H1 (cell line): ENCODE measurements at regions not wholly inside any gene's neighbourhood (a gene's known extent, or its start where the extent isn't known, plus 50 kb on each side); places are given as distances from the start of the nearest gene placed in this dataset.

Experiments used
- CTCF ChIA-PET: fragments of 300-600 bp; sonication (Branson Sonifier 250); formaldehyde crosslinking; loops from one replicate; lab custom pipeline; 2021; ENCODE audit not compliant: partially characterized antibody; lab: Charles Lee
- POLR2A ChIA-PET: fragments of 300-600 bp; sonication (Branson Sonifier 250); formaldehyde crosslinking; loops from one replicate; lab custom pipeline; 2021; ENCODE audit warnings: inconsistent platforms; ENCODE audit not compliant: partially characterized antibody; lab: Charles Lee
- DNase-seq, 2 experiments: peaks; one replicate each; pipeline versions ENCODE4 v3.0.0 to v3.0.0-alpha.2; 2010 to 2022; ENCODE audit warnings: low spot score in 2 of 2, low read depth in 1 of 2, mixed read lengths in 1 of 2
- FAIRE-seq: peaks from 2 replicates; lab custom pipeline; 2011; peaks lifted over from hg19 to GRCh38; lab: Jason Lieb, UNC
- H2AFZ ChIP-seq: 2 replicates; pipeline ENCODE4 v1.8.1; 2012; ENCODE audit warnings: low read length, inconsistent platforms
- H2AK5ac ChIP-seq: 2 replicates; pipeline ENCODE4 v1.6.1; 2013; ENCODE audit warnings: low read depth, low read length
- H2BK120ac ChIP-seq: replicated peaks from 2 replicates; pipeline ENCODE3; 2013; ENCODE audit warnings: low read depth, low read length, inconsistent platforms
- H2BK12ac ChIP-seq: 2 replicates; pipeline ENCODE4 v1.6.1; 2013; ENCODE audit warnings: low read depth, low read length
- H2BK15ac ChIP-seq: 2 replicates; pipeline ENCODE4 v1.6.1; 2013; ENCODE audit warnings: low read length
- H2BK20ac ChIP-seq: 2 replicates; pipeline ENCODE4 v1.6.1; 2013; ENCODE audit warnings: low read length
- H2BK5ac ChIP-seq: 2 replicates; pipeline ENCODE4 v1.6.1; 2013; ENCODE audit warnings: low read depth, low read length
- H3K14ac ChIP-seq: 2 replicates; pipeline ENCODE4 v1.6.1; 2013; ENCODE audit warnings: inconsistent platforms; ENCODE audit not compliant: insufficient read length
- H3K18ac ChIP-seq: 2 replicates; pipeline ENCODE4 v1.6.1; 2013; ENCODE audit warnings: low read length; ENCODE audit errors: extremely low read depth
- H3K23ac ChIP-seq: 2 replicates; pipeline ENCODE4 v1.6.1; 2013; ENCODE audit warnings: inconsistent platforms; ENCODE audit not compliant: insufficient read length
- H3K23me2 ChIP-seq: 2 replicates; pipeline ENCODE4 v1.6.1; 2013; ENCODE audit warnings: low read depth, low read length
- H3K27ac ChIP-seq: 2 replicates; pipeline ENCODE4 v1.6.1; 2011; ENCODE audit warnings: low read depth, low read length, inconsistent platforms
- H3K27me3 ChIP-seq, 4 experiments: replicated peaks in 1 of 4; 1 replicate in 1 of 4; 2 replicates in 3 of 4; pipeline versions ENCODE4 v1.6.1 to v1.8.1; 2011 to 2013; ENCODE audit warnings: low read length in 3 of 4, mild to moderate bottlenecking in 3 of 4, inconsistent platforms in 2 of 4, mixed read lengths in 2 of 4, moderate library complexity in 1 of 4; ENCODE audit not compliant: control insufficient read depth in 3 of 4, insufficient read depth in 3 of 4; ENCODE audit errors: extremely low read depth in 1 of 4
- H3K36me3 ChIP-seq, 4 experiments: 2 replicates each; pipeline versions ENCODE4 v1.6.1 to v1.8.1; 2011 to 2013; ENCODE audit warnings: mild to moderate bottlenecking in 4 of 4, low read length in 3 of 4, moderate library complexity in 2 of 4, control low read depth in 1 of 4, inconsistent platforms in 1 of 4; ENCODE audit not compliant: insufficient read depth in 4 of 4, control insufficient read depth in 2 of 4
- H3K4ac ChIP-seq: replicated peaks from 2 replicates; pipeline ENCODE3; 2013; ENCODE audit warnings: low read length, low read depth, mixed read lengths, inconsistent platforms; ENCODE audit not compliant: insufficient read length
- H3K4me1 ChIP-seq, 4 experiments: replicated peaks in 1 of 4; 1 replicate in 1 of 4; 2 replicates in 3 of 4; pipeline versions ENCODE4 v1.6.1 to v1.8.1; 2011 to 2013; ENCODE audit warnings: low read length in 3 of 4, inconsistent platforms in 2 of 4, mixed read lengths in 1 of 4; ENCODE audit not compliant: insufficient read depth in 4 of 4, control insufficient read depth in 3 of 4
- H3K4me2 ChIP-seq, 2 experiments: 2 replicates each; pipeline versions ENCODE4 v1.6.1 to v1.8.1; 2011 to 2013; ENCODE audit warnings: low read depth in 2 of 2, low read length in 2 of 2, control low read depth in 1 of 2, inconsistent platforms in 1 of 2, mild to moderate bottlenecking in 1 of 2; ENCODE audit not compliant: insufficient read depth in 1 of 2
- H3K4me3 ChIP-seq, 4 experiments: fragments of 200-600, 300-600 bp in 1 of 4; sonication (generic), shearing (Covaris generic), sonication (Bioruptor Twin) in 1 of 4; 2 replicates each; pipeline versions ENCODE4 v1.5.1 to v1.8.1; 2011 to 2016; ENCODE audit warnings: low read length in 4 of 4, low read depth in 3 of 4, control low read depth in 2 of 4, inconsistent platforms in 2 of 4, mild to moderate bottlenecking in 2 of 4, mixed read lengths in 1 of 4, moderate library complexity in 1 of 4; ENCODE audit not compliant: insufficient read depth in 2 of 4; ENCODE audit errors: extremely low read depth in 1 of 4
- H3K56ac ChIP-seq: replicated peaks from 2 replicates; pipeline ENCODE3; 2013; ENCODE audit warnings: low read depth, mild to moderate bottlenecking, mixed read lengths, low read length, inconsistent platforms; ENCODE audit not compliant: insufficient read length
- H3K79me1 ChIP-seq: 2 replicates; pipeline ENCODE4 v1.6.1; 2013; ENCODE audit warnings: low read depth, low read length, control low read depth
- H3K79me2 ChIP-seq, 2 experiments: 2 replicates each; pipeline versions ENCODE4 v1.6.1 to v1.8.1; 2012 to 2013; ENCODE audit warnings: low read length in 2 of 2, mild to moderate bottlenecking in 2 of 2, inconsistent platforms in 1 of 2; ENCODE audit not compliant: insufficient read depth in 2 of 2, control insufficient read depth in 1 of 2
- H3K9ac ChIP-seq, 4 experiments: replicated peaks in 1 of 4; 1 replicate in 1 of 4; 2 replicates in 3 of 4; pipeline versions ENCODE4 v1.6.1 to v1.8.1; 2011 to 2013; ENCODE audit warnings: low read depth in 3 of 4, low read length in 3 of 4, control low read depth in 2 of 4, mild to moderate bottlenecking in 2 of 4, moderate library complexity in 2 of 4, inconsistent platforms in 1 of 4; ENCODE audit errors: extremely low read depth in 1 of 4
- H3K9me3 ChIP-seq, 2 experiments: 2 replicates each; pipeline versions ENCODE4 v1.6.1 to v1.8.1; 2012 to 2013; ENCODE audit warnings: mild to moderate bottlenecking in 2 of 2, moderate library complexity in 2 of 2, control low read depth in 1 of 2, inconsistent platforms in 1 of 2, low read depth in 1 of 2, low read length in 1 of 2, mixed read lengths in 1 of 2; ENCODE audit not compliant: insufficient read depth in 2 of 2
- H4K20me1 ChIP-seq, 2 experiments: replicated peaks in 1 of 2; 2 replicates each; pipeline versions ENCODE3 to v1.8.1; 2011 to 2013; ENCODE audit warnings: inconsistent platforms in 2 of 2, low read length in 2 of 2, mild to moderate bottlenecking in 1 of 2; ENCODE audit not compliant: insufficient read depth in 2 of 2, control insufficient read depth in 1 of 2
- H4K5ac ChIP-seq: 2 replicates; pipeline ENCODE4 v1.6.1; 2013; ENCODE audit warnings: low read length, low read depth, mixed read lengths, inconsistent platforms; ENCODE audit not compliant: insufficient read length
- H4K8ac ChIP-seq: 2 replicates; pipeline ENCODE4 v1.8.0; 2013; ENCODE audit warnings: mild to moderate bottlenecking, moderate library complexity, low read length, inconsistent platforms; ENCODE audit not compliant: insufficient read depth; ENCODE audit errors: extremely low read depth
- H4K91ac ChIP-seq: replicated peaks from 2 replicates; pipeline ENCODE3; 2013; ENCODE audit warnings: low read length, mixed read lengths, inconsistent platforms; ENCODE audit not compliant: insufficient read length
- RAD21 ChIP-seq, 2 experiments: IDR thresholded peaks in 1 of 2; conservative IDR thresholded peaks in 1 of 2; 2 replicates each; pipeline ENCODE4 v1.6.1; 2011; ENCODE audit warnings: low read depth in 2 of 2, low read length in 2 of 2, improper control_type of control experiment in 1 of 2, inconsistent platforms in 1 of 2, mild to moderate bottlenecking in 1 of 2, moderate library complexity in 1 of 2
- RXRA ChIP-seq: IDR thresholded peaks from 2 replicates; pipeline ENCODE4 v1.6.1; 2011; ENCODE audit warnings: low read depth, mild to moderate bottlenecking, low read length, moderate library complexity; ENCODE audit not compliant: insufficient read depth
- WGBS, 2 experiments: shearing (Covaris generic) in 1 of 2; methylation state at CpG; one replicate each; pipeline versions ENCODE4 v1.1.6 to v1.1.7; 2013 to 2015; ENCODE audit warnings: low lambda C conversion rate in 2 of 2, mixed read lengths in 2 of 2, inconsistent platforms in 1 of 2, low coverage in 1 of 2, missing lambda C conversion rate in 1 of 2; ENCODE audit not compliant: insufficient replicate concordance in 2 of 2, insufficient coverage in 1 of 2, insufficient read length in 1 of 2; ENCODE audit errors: extremely low coverage in 1 of 2, missing lambda C conversion rate in 1 of 2; 5-methylcytosine and 5-hydroxymethylcytosine counted together
- TF ChIP-seq, protein P1 (sequence below), 3 experiments: IDR thresholded peaks; 1 replicate in 2 of 3; 2 replicates in 1 of 3; pipeline versions ENCODE4 v1.5.1 to v1.6.1; 2011; ENCODE audit warnings: low read length in 3 of 3, mild to moderate bottlenecking in 3 of 3, inconsistent platforms in 2 of 3, low read depth in 1 of 3, moderate library complexity in 1 of 3; ENCODE audit not compliant: insufficient read depth in 1 of 3; ENCODE audit errors: control extremely low read depth in 1 of 3

DNA sequence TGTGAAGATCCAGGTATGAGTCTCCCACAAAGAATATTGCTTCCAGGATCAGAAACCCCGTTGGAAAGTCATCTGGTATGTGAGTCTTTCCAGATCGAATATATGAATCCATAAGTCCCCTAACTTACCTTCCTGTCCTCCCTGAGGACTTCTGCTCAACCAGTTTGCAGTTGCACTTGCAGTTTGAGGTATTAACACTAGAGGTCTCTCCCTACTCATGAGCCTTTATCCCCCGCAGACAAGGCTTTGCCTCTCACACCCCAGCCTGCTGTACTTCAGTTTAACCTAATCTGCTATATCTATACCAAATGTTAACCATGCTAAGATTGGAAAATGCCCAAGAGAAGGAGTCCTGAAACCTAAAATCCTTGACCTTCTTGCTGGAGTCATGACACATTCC is 135.3 kb upstream of the DEFB112 start:
- Histone ChIP-seq H3K18ac (no peak overlapping the region), H3K4ac (no peak overlapping the region), H2BK15ac (no peak overlapping the region), H3K14ac (no peak overlapping the region), H3K9ac (no peak overlapping the region), H3K36me3 (no peaks in the 10 kb centered on the region), H2AK5ac (no peak overlapping the region), H4K20me1 (no peaks in the 10 kb centered on the region), H4K91ac (no peak overlapping the region), H3K23me2 (no peaks in the 10 kb centered on the region), H3K56ac (no peak overlapping the region), H3K27ac (no peak overlapping the region), H2BK12ac (no peak overlapping the region), H3K4me2 (no peak overlapping the region), H3K4me3 (no peak overlapping the region), H2AFZ (no peak overlapping the region), H3K79me2 (no peaks in the 10 kb centered on the region), H3K79me1 (no peaks in the 10 kb centered on the region), H3K23ac (no peak overlapping the region), H3K4me1 (peaks cover 0 to 3% (median 0%) of the 10 kb centered on the region in 4 experiments; a peak in 2 of 7 replicates), H3K27me3 (no peaks in the 10 kb centered on the region), H3K9me3 (no peaks in the 10 kb centered on the region), H2BK120ac (no peak overlapping the region), H4K8ac (no peak overlapping the region), H4K5ac (no peak overlapping the region), H2BK5ac (no peak overlapping the region), H2BK20ac (no peak overlapping the region)
- DNase-seq, result no peak
- ChIA-PET CTCF (interaction anchor here (0.7 to 1.0 kb wide), 2 partner anchors 9 to 415 kb away, joined by 3 read pairs; no protein-coding TSS in a partner anchor), POLR2A (no interaction called here)
- TF ChIP-seq RAD21 (IDR thresholded peaks at IDR 0.05 in 1 of 2, conservative IDR thresholded peaks at IDR 0.05 in 1 of 2; ENCODE audit: low read depth in 2 of 2, low read length in 2 of 2) (peak; percentile 86 to 88), RXRA (no peak)
- TF ChIP-seq, protein P1, sequence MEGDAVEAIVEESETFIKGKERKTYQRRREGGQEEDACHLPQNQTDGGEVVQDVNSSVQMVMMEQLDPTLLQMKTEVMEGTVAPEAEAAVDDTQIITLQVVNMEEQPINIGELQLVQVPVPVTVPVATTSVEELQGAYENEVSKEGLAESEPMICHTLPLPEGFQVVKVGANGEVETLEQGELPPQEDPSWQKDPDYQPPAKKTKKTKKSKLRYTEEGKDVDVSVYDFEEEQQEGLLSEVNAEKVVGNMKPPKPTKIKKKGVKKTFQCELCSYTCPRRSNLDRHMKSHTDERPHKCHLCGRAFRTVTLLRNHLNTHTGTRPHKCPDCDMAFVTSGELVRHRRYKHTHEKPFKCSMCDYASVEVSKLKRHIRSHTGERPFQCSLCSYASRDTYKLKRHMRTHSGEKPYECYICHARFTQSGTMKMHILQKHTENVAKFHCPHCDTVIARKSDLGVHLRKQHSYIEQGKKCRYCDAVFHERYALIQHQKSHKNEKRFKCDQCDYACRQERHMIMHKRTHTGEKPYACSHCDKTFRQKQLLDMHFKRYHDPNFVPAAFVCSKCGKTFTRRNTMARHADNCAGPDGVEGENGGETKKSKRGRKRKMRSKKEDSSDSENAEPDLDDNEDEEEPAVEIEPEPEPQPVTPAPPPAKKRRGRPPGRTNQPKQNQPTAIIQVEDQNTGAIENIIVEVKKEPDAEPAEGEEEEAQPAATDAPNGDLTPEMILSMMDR (IDR thresholded peaks at IDR 0.05; ENCODE audit: control extremely low read depth in 1 of 3, insufficient read depth in 1 of 3, low read depth in 1 of 3, low read length in 3 of 3), result peak; percentile 43 to 84 (median 74)
- WGBS, 2 experiments, result 49% methylated on average over 3 of the region's 3 CpGs; no CpG with 5 or more reads in 1 of the 2 experiments
- peak; percentile 95 for FAIRE-seq
